PC-3 (cell line): ENCODE measurements at regions not wholly inside any gene's neighbourhood (a gene's known extent, or its start where the extent isn't known, plus 50 kb on each side); places are given as distances from the start of the nearest gene placed in this dataset.

ENCODE experiments used
- ATAC-seq: fragments of 200-7000 bp; cut with Tn5 transposase; 2 replicates; pipeline ENCODE4 v1.9.1; 2020; ENCODE audit warnings: mild to moderate bottlenecking, moderate library complexity
- BruUV-seq: library from RNA; stranded (reverse); fragments of 400-500 nt; replicated peaks from 2 replicates; lab custom pipeline; 2021; lab: Mats Ljungman, UMichigan
- CTCF ChIA-PET: fragments of 300-600 bp; sonication (Branson Sonifier 250); formaldehyde crosslinking; loops from one replicate; lab custom pipeline; 2022; ENCODE audit warnings: antibody characterized with exemption; lab: Charles Lee
- POLR2A ChIA-PET: fragments of 300-600 bp; sonication (Branson Sonifier 250); formaldehyde crosslinking; loops from one replicate; lab custom pipeline; 2022; ENCODE audit warnings: antibody characterized with exemption; ENCODE audit not compliant: unreplicated experiment; lab: Charles Lee
- DNase-seq: peaks from one replicate; pipeline ENCODE4 v3.0.0-alpha.2; 2015
- H2AFZ ChIP-seq: fragments of 300-600 bp; sonication (generic); 2 replicates; pipeline ENCODE4 v1.6.0; 2016; ENCODE audit warnings: antibody characterized with exemption, low read length
- H3F3A ChIP-seq: fragments of 300-600 bp; sonication (generic); one replicate; pipeline ENCODE4 v1.6.0; 2017; ENCODE audit warnings: antibody characterized with exemption, low read length, control low read depth, mild to moderate bottlenecking; ENCODE audit not compliant: unreplicated experiment
- H3K27ac ChIP-seq: fragments of 300-600 bp; sonication (generic); 2 replicates; pipeline ENCODE4 v1.5.1; 2016; ENCODE audit warnings: mild to moderate bottlenecking, low read length
- H3K27me3 ChIP-seq: fragments of 300-600 bp; sonication (generic); 2 replicates; pipeline ENCODE4 v1.6.1; 2016; ENCODE audit warnings: low read length, mixed read lengths
- H3K36me3 ChIP-seq: fragments of 300-600 bp; sonication (generic); 2 replicates; pipeline ENCODE4 v1.6.1; 2016; ENCODE audit warnings: low read depth, mixed run types, low read length, mixed read lengths
- H3K4me1 ChIP-seq: fragments of 300-600 bp; sonication (generic); 2 replicates; pipeline ENCODE4 v1.5.1; 2016; ENCODE audit warnings: low read length; ENCODE audit not compliant: insufficient read depth
- H3K4me2 ChIP-seq: fragments of 300-600 bp; sonication (generic); 2 replicates; pipeline ENCODE4 v1.6.0; 2016; ENCODE audit warnings: low read length
- H3K4me3 ChIP-seq: fragments of 300-600 bp; sonication (generic); 2 replicates; pipeline ENCODE4 v1.5.1; 2016; ENCODE audit warnings: mild to moderate bottlenecking, low read length, mixed read lengths
- H3K79me2 ChIP-seq: fragments of 300-600 bp; sonication (generic); 2 replicates; pipeline ENCODE4 v1.6.1; 2017; ENCODE audit warnings: low read length, mixed read lengths
- H3K9ac ChIP-seq: fragments of 300-600 bp; sonication (generic); 2 replicates; pipeline ENCODE4 v1.6.0; 2016; ENCODE audit warnings: mild to moderate bottlenecking, low read length
- H3K9me2 ChIP-seq: fragments of 300-600 bp; sonication (generic); replicated peaks from 2 replicates; pipeline ENCODE4 v1.6.1; 2016; ENCODE audit warnings: mixed run types, low read length, mixed read lengths
- H3K9me3 ChIP-seq: fragments of 300-600 bp; sonication (generic); 2 replicates; pipeline ENCODE4 v1.6.1; 2016; ENCODE audit warnings: low read length, mixed read lengths
- H4K20me1 ChIP-seq: fragments of 300-600 bp; sonication (generic); 2 replicates; pipeline ENCODE4 v1.6.1; 2016; ENCODE audit warnings: low read length, mixed read lengths
- CTCF ChIP-seq: fragments of 300-600 bp; sonication (generic); conservative IDR thresholded peaks from 2 replicates; pipeline ENCODE4 v1.5.1; 2017; ENCODE audit warnings: antibody characterized with exemption, low read depth, mild to moderate bottlenecking, low read length
- EZH2 ChIP-seq: fragments of 300-600 bp; sonication (generic); IDR thresholded peaks from one replicate; pipeline ENCODE4 v1.6.1; 2017; ENCODE audit warnings: antibody characterized with exemption, mild to moderate bottlenecking, low read length; ENCODE audit not compliant: unreplicated experiment
- EZH2phosphoT487 ChIP-seq: fragments of 300-600 bp; sonication (generic); IDR thresholded peaks from 2 replicates; pipeline ENCODE4 v1.6.1; 2018; ENCODE audit warnings: mild to moderate bottlenecking, antibody characterized with exemption, low read length, borderline replicate concordance
- intact Hi-C: fragments of 100-400 bp; cut with micrococcal nuclease; formaldehyde crosslinking; loops from 2 replicates; pipeline ENCODE4 v1.9.0; 2023

- H3K27me3 ChIP-seq = no peaks in the 10 kb centered on the region
- no TSS peak for BruUV-seq
- H3K36me3 ChIP-seq = no peaks in the 10 kb centered on the region
- intact Hi-C loops = no loop called here
- H3K4me1 ChIP-seq = no peaks in the 10 kb centered on the region
- TF ChIP-seq EZH2 = no peak
- no peak for TF ChIP-seq EZH2phosphoT487
- no peak for TF ChIP-seq CTCF
- H2AFZ ChIP-seq = no peak overlapping the region
- no peak overlapping the region for H3K27ac ChIP-seq
- H3K79me2 ChIP-seq = no peaks in the 10 kb centered on the region
- no peak overlapping the region for H3K9ac ChIP-seq
- no peak for DNase-seq
- POLR2A ChIA-PET = no interaction called here
- H3K4me2 ChIP-seq = no peak overlapping the region
- H3K4me3 ChIP-seq = no peak overlapping the region
- CTCF ChIA-PET = no interaction called here
- no peaks in the 10 kb centered on the region for H3K9me3 ChIP-seq
- no peak for ATAC-seq
- H4K20me1 ChIP-seq = no peaks in the 10 kb centered on the region
- H3K9me2 ChIP-seq = no peaks in the 10 kb centered on the region
- no peaks in the 10 kb centered on the region for H3F3A ChIP-seq
Observed at GRCh38 chr3:81268526-81268925, 492.9 kb downstream of the GBE1 start.

GRCh38 chr3:81261996-81262395, 499.4 kb downstream of the GBE1 start:
- ChIA-PET POLR2A (no interaction called here), CTCF (no interaction called here)
- ATAC-seq (no peak), DNase-seq (no peak)
- Histone ChIP-seq H3K27me3 (no peaks in the 10 kb centered on the region; the same call in 1 of the 2 replicates), H3K4me1 (no peaks in the 10 kb centered on the region), H3K9ac (no peak overlapping the region), H3F3A (no peaks in the 10 kb centered on the region), H3K9me2 (no peaks in the 10 kb centered on the region), H2AFZ (no peak overlapping the region), H3K9me3 (no peaks in the 10 kb centered on the region), H3K4me3 (no peak overlapping the region), H3K4me2 (no peak overlapping the region), H4K20me1 (no peaks in the 10 kb centered on the region), H3K36me3 (no peaks in the 10 kb centered on the region), H3K79me2 (no peaks in the 10 kb centered on the region), H3K27ac (no peak overlapping the region)
- intact Hi-C loops = no loop called here
- BruUV-seq = no TSS peak
- TF ChIP-seq EZH2 = no peak
- no peak for TF ChIP-seq CTCF
- TF ChIP-seq EZH2phosphoT487 = no peak

GRCh38 chr3:81255463-81255862, 506.0 kb downstream of the GBE1 start:
- Histone ChIP-seq H3K4me1 (peaks cover 4% of the 10 kb centered on the region; the same call in 1 of the 2 replicates), H3K4me2 (no peak overlapping the region), H3K27me3 (no peaks in the 10 kb centered on the region; the same call in 1 of the 2 replicates), H3F3A (peaks cover 4% of the 10 kb centered on the region), H3K9ac (no peak overlapping the region), H3K4me3 (no peak overlapping the region), H3K9me3 (no peaks in the 10 kb centered on the region), H4K20me1 (no peaks in the 10 kb centered on the region), H3K27ac (no peak overlapping the region), H3K36me3 (no peaks in the 10 kb centered on the region), H3K9me2 (no peaks in the 10 kb centered on the region), H2AFZ (no peak overlapping the region), H3K79me2 (no peaks in the 10 kb centered on the region)
- TF ChIP-seq EZH2phosphoT487 (no peak), CTCF (no peak), EZH2 (no peak)
- intact Hi-C loops = no loop called here
- ChIA-PET POLR2A (no interaction called here), CTCF (no interaction called here)
- no peak for DNase-seq
- ATAC-seq = no peak
- BruUV-seq = no TSS peak
